Pulmonary artery endothelial cell (primary cell): ENCODE measurements at regions not wholly inside any gene's neighbourhood (a gene's known extent, or its start where the extent isn't known, plus 50 kb on each side); places are given as distances from the start of the nearest gene placed in this dataset.
"Not testable (repeated sequence)": the region's sequence is repeated elsewhere in the genome, so short reads cannot be mapped to it uniquely, and the experiment has no call there.

Experiments used
- DNase-seq: peaks from one replicate; pipeline ENCODE4 v3.0.0-alpha.2; 2011; ENCODE audit warnings: low read depth, low spot score

- no peak for DNase-seq
Measured at GRCh38 chr3:109985943-109986555, 648.7 kb upstream of the DPPA4 start.

GRCh38 chr3:109994853-109995252 is 657.5 kb upstream of the DPPA4 start:
- DNase-seq: no peak

GRCh38 chr3:109995377-109995776 is 658.0 kb upstream of the DPPA4 start:
- no peak for DNase-seq

- not testable (repeated sequence) for DNase-seq
Measured at GRCh38 chr3:110001905-110002304, 664.6 kb upstream of the DPPA4 start.

- DNase-seq: no peak
Measured at GRCh38 chr3:110006913-110007312, 669.6 kb upstream of the DPPA4 start.

GRCh38 chr3:110015231-110015963 is 678.1 kb upstream of the DPPA4 start:
- DNase-seq: no peak

- DNase-seq: no peak
Measured at GRCh38 chr3:110016235-110016815, 679.0 kb upstream of the DPPA4 start.

GRCh38 chr3:110017304-110017703 is 680.0 kb upstream of the DPPA4 start:
- no peak for DNase-seq

- no peak for DNase-seq
Measured at GRCh38 chr3:110021659-110022058, 684.3 kb upstream of the DPPA4 start.

GRCh38 chr3:110023022-110023421 is 685.7 kb upstream of the DPPA4 start:
- DNase-seq: not testable (repeated sequence)

GRCh38 chr3:110026421-110026820 is 689.1 kb upstream of the DPPA4 start:
- DNase-seq: no peak

- DNase-seq: no peak
Measured at GRCh38 chr3:110027446-110028080, 690.2 kb upstream of the DPPA4 start.

- DNase-seq: no peak
Measured at GRCh38 chr3:110031975-110032374, 694.6 kb upstream of the DPPA4 start.

GRCh38 chr3:110059431-110059830 is 722.1 kb upstream of the DPPA4 start:
- no peak for DNase-seq

GRCh38 chr3:110062716-110063115 is 725.4 kb upstream of the DPPA4 start:
- no peak for DNase-seq

GRCh38 chr3:110063178-110063577 is 725.8 kb upstream of the DPPA4 start:
- DNase-seq: no peak

- no peak for DNase-seq
Measured at GRCh38 chr3:110066206-110066605, 728.9 kb upstream of the DPPA4 start.

GRCh38 chr3:110067527-110067926 is 730.2 kb upstream of the DPPA4 start:
- DNase-seq: no peak

GRCh38 chr3:110069761-110070160 is 732.4 kb upstream of the DPPA4 start:
- DNase-seq: no peak

GRCh38 chr3:110070161-110070916 is 733.0 kb upstream of the DPPA4 start:
- no peak for DNase-seq

GRCh38 chr3:110074095-110074494 is 736.7 kb upstream of the DPPA4 start:
- DNase-seq: no peak

GRCh38 chr3:110077093-110077492 is 739.7 kb upstream of the DPPA4 start:
- no peak for DNase-seq
